BJ (cell line): ENCODE measurements at regions not wholly inside any gene's neighbourhood (a gene's known extent, or its start where the extent isn't known, plus 50 kb on each side); places are given as distances from the start of the nearest gene placed in this dataset.

Experiments used
- CTCF ChIA-PET: fragments of 350-600 bp; formaldehyde crosslinking; extraction: SDS; loops from one replicate; lab custom pipeline; 2021; ENCODE audit warnings: antibody characterized with exemption, inconsistent platforms; lab: Yijun Ruan, JAX
- POLR2A ChIA-PET: fragments of 300-600 bp; sonication (Branson Sonifier 250); formaldehyde crosslinking; extraction: SDS; loops from one replicate; lab custom pipeline; 2021; ENCODE audit warnings: antibody characterized with exemption; lab: Charles Lee
- DNase-seq: peaks from one replicate; pipeline ENCODE4 v3.0.0-alpha.2; 2011; ENCODE audit warnings: low read depth
- H3K27me3 ChIP-seq: 2 replicates; pipeline ENCODE4 v1.6.0; 2011; ENCODE audit warnings: low read length; ENCODE audit not compliant: control insufficient read depth, insufficient read depth
- H3K36me3 ChIP-seq: 2 replicates; pipeline ENCODE4 v1.5.1; 2011; ENCODE audit warnings: low read length; ENCODE audit not compliant: control insufficient read depth, insufficient read depth
- H3K4me3 ChIP-seq: 2 replicates; pipeline ENCODE4 v1.5.1; 2011; ENCODE audit warnings: low read depth, mild to moderate bottlenecking, control low read depth, low read length
- TF ChIP-seq, protein P1 (sequence below): IDR thresholded peaks from 2 replicates; pipeline ENCODE4 v1.5.1; 2011; ENCODE audit warnings: low read depth, mild to moderate bottlenecking, control low read depth, inconsistent platforms, low read length, moderate library complexity; ENCODE audit not compliant: insufficient read depth

DNA sequence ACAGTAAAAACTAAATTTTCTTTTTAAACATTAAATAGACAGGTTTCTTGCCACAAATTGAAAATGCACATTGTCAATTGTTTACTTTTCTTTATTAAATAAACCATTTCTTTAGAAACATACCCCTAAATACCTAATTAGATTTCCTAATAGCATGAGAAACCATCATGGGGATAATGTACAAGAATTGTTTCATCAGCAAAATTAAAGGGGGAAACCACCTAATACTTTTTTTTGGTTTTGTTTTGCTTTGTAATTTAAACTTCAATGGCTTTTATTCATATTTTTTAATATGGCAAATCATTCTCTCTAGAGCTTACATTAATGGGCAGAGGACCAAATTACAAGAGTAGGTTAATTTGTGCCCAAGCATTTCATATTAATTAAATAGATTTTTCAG is 987.9 kb downstream of the EPHA7 start:
- Histone ChIP-seq H3K4me3 (no peak overlapping the region), H3K36me3 (no peaks in the 10 kb centered on the region), H3K27me3 (no peaks in the 10 kb centered on the region)
- ChIA-PET CTCF (interaction anchor here (0.6 kb wide), 1 partner anchor 1839 kb away, joined by 4 read pairs; no protein-coding TSS in a partner anchor), POLR2A (no interaction called here)
- TF ChIP-seq, protein P1, sequence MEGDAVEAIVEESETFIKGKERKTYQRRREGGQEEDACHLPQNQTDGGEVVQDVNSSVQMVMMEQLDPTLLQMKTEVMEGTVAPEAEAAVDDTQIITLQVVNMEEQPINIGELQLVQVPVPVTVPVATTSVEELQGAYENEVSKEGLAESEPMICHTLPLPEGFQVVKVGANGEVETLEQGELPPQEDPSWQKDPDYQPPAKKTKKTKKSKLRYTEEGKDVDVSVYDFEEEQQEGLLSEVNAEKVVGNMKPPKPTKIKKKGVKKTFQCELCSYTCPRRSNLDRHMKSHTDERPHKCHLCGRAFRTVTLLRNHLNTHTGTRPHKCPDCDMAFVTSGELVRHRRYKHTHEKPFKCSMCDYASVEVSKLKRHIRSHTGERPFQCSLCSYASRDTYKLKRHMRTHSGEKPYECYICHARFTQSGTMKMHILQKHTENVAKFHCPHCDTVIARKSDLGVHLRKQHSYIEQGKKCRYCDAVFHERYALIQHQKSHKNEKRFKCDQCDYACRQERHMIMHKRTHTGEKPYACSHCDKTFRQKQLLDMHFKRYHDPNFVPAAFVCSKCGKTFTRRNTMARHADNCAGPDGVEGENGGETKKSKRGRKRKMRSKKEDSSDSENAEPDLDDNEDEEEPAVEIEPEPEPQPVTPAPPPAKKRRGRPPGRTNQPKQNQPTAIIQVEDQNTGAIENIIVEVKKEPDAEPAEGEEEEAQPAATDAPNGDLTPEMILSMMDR = no peak
- no peak for DNase-seq

DNA sequence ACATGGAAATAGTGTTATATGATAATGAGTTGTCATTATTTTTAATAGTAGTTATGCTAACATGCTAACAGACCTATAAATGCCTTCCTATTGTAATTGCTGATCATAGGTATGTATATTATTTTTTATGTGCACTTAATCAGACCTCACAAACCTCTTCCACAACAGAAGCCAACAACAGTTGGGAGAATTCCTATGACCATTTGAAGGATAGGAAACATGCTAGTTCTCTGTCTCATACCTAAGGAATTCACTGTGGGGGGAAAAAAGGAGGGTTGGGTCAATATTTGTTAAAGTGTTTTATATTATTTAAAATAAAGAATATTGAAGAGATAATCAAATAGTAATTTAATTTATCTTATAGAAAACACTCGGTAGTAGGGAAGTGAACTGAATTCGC is 990.9 kb downstream of the EPHA7 start:
- Histone ChIP-seq H3K4me3 (no peak overlapping the region), H3K36me3 (no peaks in the 10 kb centered on the region), H3K27me3 (no peaks in the 10 kb centered on the region)
- ChIA-PET CTCF (no interaction called here), POLR2A (no interaction called here)
- TF ChIP-seq, protein P1 = no peak
- no peak for DNase-seq

DNA sequence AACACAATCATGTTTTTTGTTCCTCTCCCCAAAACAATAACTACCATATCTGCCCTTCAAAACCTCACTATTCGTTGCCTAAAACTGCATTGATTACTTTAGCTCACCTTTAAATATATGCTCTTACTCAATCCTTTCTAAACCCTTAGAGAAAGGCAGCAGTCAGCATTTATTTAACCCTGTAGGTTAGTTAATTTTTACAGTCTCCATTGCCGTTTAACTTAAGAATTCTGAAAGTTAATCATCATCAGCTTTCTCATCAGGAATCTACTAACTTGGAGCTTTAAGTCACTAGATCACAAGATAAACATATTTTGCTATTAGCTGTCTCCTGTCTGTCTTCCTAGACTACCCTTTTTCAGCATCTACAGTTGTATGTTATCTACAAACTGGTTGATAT is 991.9 kb downstream of the EPHA7 start:
- CTCF ChIA-PET = no interaction called here
- DNase-seq = no peak
- TF ChIP-seq, protein P1 = no peak
- Histone ChIP-seq H3K36me3 (no peaks in the 10 kb centered on the region), H3K27me3 (no peaks in the 10 kb centered on the region), H3K4me3 (no peak overlapping the region)
- POLR2A ChIA-PET = no interaction called here

DNA sequence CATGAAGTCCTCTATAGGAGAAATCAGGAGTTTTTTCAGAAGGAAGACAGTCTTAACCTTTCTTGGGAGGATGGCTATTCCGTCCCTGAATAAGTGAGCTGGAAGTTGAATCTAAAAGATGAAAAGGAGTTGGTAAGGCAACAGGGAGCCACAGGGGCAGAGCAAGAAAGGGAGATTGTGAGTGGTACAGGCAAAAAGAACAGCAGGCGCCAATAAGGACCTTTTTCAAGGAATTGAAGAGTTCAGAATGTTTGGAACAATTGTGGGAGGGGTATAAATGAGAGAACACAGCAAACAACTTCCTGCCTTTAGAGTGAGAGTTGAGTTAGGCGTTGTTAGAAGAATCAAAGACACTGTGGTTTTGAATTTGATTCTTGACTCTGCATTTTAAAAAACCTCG is 1003.7 kb downstream of the EPHA7 start:
- CTCF ChIA-PET = no interaction called here
- TF ChIP-seq, protein P1 = no peak
- POLR2A ChIA-PET = no interaction called here

DNA sequence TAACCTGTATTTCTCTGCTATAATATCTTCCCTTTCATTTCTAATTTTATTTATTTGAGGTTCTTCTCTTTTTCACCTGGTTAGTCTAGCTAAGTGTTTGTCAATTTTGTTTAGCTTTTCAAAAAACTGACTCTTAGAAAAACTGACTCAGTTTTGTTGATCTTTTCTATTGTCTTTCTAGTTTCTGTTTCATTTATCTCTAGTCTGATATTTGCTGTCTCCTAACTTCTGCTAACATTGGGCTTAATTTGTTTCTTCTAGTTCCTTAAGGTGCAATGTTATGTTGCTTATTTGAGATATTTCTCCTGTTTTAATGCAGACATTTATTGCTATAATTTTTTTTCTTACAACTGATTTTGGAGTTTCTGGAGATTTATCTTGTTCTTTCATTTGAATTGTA is 1011.0 kb downstream of the EPHA7 start:
- Histone ChIP-seq H3K36me3 (no peaks in the 10 kb centered on the region), H3K4me3 (no peak overlapping the region), H3K27me3 (no peaks in the 10 kb centered on the region)
- no peak for DNase-seq
- ChIA-PET CTCF (no interaction called here), POLR2A (no interaction called here)
- TF ChIP-seq, protein P1 = no peak

More for the DNA sequence above, 1003.7 kb downstream of the EPHA7 start:
- H3K4me3 ChIP-seq = no peak overlapping the region
- H3K27me3 ChIP-seq = no peaks in the 10 kb centered on the region
- DNase-seq = no peak
- no peaks in the 10 kb centered on the region for H3K36me3 ChIP-seq
